Heart right ventricle (tissue), 16 donors: ENCODE measurements at regions not wholly inside any gene's neighbourhood (a gene's known extent, or its start where the extent isn't known, plus 50 kb on each side); places are given as distances from the start of the nearest gene placed in this dataset.
"Not testable (repeated sequence)": the region's sequence is repeated elsewhere in the genome, so short reads cannot be mapped to it uniquely, and the experiment has no call there.

ENCODE experiments used
- ATAC-seq, 8 donors: fragments of 200-7000 bp; cut with Tn5 transposase; one replicate each; pipeline ENCODE4 v1.9.1; 2020; ENCODE audit warnings: mild to moderate bottlenecking in 8 of 8, moderate library complexity in 8 of 8, moderate number of reproducible peaks in 1 of 8
- DNase-seq, 2 donors: peaks; one replicate each; pipeline ENCODE4 v3.0.0-alpha.2; 2020
- H3K27ac ChIP-seq, 10 donors: fragments of 200-600 bp; sonication (generic) in 2 of 10; one replicate each; pipeline versions ENCODE4 v1.5.0 to v1.8.0; 2020 to 2022; ENCODE audit warnings: mild to moderate bottlenecking in 3 of 10
- H3K27me3 ChIP-seq, 7 donors: fragments of 200-600 bp; one replicate each; pipeline ENCODE4 v1.8.0; 2021 to 2022; ENCODE audit warnings: mild to moderate bottlenecking in 2 of 7
- H3K36me3 ChIP-seq, 9 donors: fragments of 200-600 bp; sonication (generic) in 1 of 9; one replicate each; pipeline versions ENCODE4 v1.5.0 to v1.8.0; 2020 to 2022; ENCODE audit warnings: mild to moderate bottlenecking in 2 of 9
- H3K4me1 ChIP-seq, 9 donors: fragments of 200-600 bp; sonication (generic) in 1 of 9; one replicate each; pipeline versions ENCODE4 v1.5.0 to v1.8.0; 2020 to 2022; ENCODE audit warnings: mild to moderate bottlenecking in 4 of 9
- H3K4me3 ChIP-seq, 10 donors: fragments of 200-600 bp; sonication (generic) in 2 of 10; one replicate each; pipeline versions ENCODE4 v1.5.0 to v1.8.0; 2020 to 2022; ENCODE audit warnings: mild to moderate bottlenecking in 7 of 10, moderate library complexity in 2 of 10
- H3K9me3 ChIP-seq, 11 donors: fragments of 200-600 bp in 10 of 11; sonication (generic) in 2 of 11; one replicate each; pipeline versions ENCODE4 v1.5.0 to v1.8.0; 2013 to 2022; ENCODE audit warnings: mild to moderate bottlenecking in 2 of 11, control low read depth in 1 of 11, moderate library complexity in 1 of 11
- WGBS, 2 donors: extraction: QIAGEN DNeasy Blood & Tissue Kit; methylation state at CpG; one replicate each; pipeline ENCODE4 v1.1.7; 2013; ENCODE audit warnings: inconsistent platforms in 1 of 2; 5-methylcytosine and 5-hydroxymethylcytosine counted together
- intact Hi-C, 10 donors: fragments of 100-400 bp; cut with DNase I; formaldehyde crosslinking; loops; one replicate each; pipeline versions ENCODE4 v1.11.1 to v1.14.2; 2022
- TF ChIP-seq, protein P1 (sequence below), 9 donors: fragments of 200-600 bp; sonication (generic) in 2 of 9; IDR thresholded peaks; one replicate each; pipeline versions ENCODE4 v1.5.0 to v1.8.0; 2021 to 2022; ENCODE audit warnings: antibody characterized with exemption in 9 of 9, mild to moderate bottlenecking in 5 of 9, moderate library complexity in 1 of 9
- donor health status: Arrhythmogenic right ventricular cardiomyopathy.
- donor health status: ischemic (EF 13 %, LVEDD 7.1; RV severe dilation, severe dysfunction).
- donor health status: healthy with polysubstance abuse.
- donor health status: DM: no; HTN: yes; CAD: no.
- donor health status: DM: no; HTN: no; CAD: no.
- donor health status: ischemic (EF 25% LVEDD 6.9; RV normal size, moderate dysfunction).
- donor health status: ischemic (EF 25% LVEDD 5.7; RV mildly dilated, moderate dysfunction).
- donor health status: healthy.
- donor health status: DM: yes; HTN: yes; CAD: no.
- donor health status: Ischemic cardiomyopathy.
- donor health status: ischemic (EF 35%, LVEDD 5.7; RV mildly dilated, moderate dysfunction).
- donor health status: nonischemic (EF 11% LVEDD 7.7; RV severe dilation, severe dysfunction).
- donor health status: DM: yes; HTN: yes; CAD: no.
- donor health status: PGD.
- donor health status: ischemic (EF 29% LVEDD 5.4; RV normal size, mild dysfunction).
- donor health status: nonischemic (EF 23%, LVEDD 6.1; RV moderate dilation, normal function).

DNA sequence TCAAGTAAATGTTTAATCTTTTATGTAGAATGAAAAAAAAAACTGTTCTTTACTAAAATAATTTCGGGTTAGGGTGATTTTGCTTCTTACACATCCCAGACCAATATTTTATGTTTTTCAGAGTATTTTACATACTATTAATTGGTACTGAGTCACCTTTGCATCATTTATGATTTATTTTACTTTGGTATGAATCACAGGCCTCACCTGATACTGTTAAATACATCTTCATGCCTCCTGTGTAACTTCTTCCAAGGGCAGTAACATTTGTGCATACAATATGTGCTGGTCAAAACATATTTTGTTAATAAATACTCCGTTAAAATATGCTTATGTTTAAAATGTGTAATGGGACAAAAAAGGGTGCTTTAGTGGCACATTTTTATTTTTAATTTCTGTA, 529.6 kb downstream of the ZNF674 start:
- no peaks in the 10 kb centered on the region for H3K4me1 ChIP-seq
- 74 to 86% methylated on average over 2 of the region's 2 CpGs for WGBS, 2 donors
- H3K27ac ChIP-seq: no peak overlapping the region
- H3K36me3 ChIP-seq: no peaks in the 10 kb centered on the region
- TF ChIP-seq, protein P1, sequence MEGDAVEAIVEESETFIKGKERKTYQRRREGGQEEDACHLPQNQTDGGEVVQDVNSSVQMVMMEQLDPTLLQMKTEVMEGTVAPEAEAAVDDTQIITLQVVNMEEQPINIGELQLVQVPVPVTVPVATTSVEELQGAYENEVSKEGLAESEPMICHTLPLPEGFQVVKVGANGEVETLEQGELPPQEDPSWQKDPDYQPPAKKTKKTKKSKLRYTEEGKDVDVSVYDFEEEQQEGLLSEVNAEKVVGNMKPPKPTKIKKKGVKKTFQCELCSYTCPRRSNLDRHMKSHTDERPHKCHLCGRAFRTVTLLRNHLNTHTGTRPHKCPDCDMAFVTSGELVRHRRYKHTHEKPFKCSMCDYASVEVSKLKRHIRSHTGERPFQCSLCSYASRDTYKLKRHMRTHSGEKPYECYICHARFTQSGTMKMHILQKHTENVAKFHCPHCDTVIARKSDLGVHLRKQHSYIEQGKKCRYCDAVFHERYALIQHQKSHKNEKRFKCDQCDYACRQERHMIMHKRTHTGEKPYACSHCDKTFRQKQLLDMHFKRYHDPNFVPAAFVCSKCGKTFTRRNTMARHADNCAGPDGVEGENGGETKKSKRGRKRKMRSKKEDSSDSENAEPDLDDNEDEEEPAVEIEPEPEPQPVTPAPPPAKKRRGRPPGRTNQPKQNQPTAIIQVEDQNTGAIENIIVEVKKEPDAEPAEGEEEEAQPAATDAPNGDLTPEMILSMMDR (IDR thresholded peaks at IDR 0.05): no peak
- DNase-seq: no peak
- no peaks in the 10 kb centered on the region for H3K9me3 ChIP-seq
- ATAC-seq: no peak
- H3K4me3 ChIP-seq: no peak overlapping the region
- H3K27me3 ChIP-seq: peaks cover 0 to 79% (median 0%) of the 10 kb centered on the region in 7 donors
- intact Hi-C loops: no loop called here

DNA sequence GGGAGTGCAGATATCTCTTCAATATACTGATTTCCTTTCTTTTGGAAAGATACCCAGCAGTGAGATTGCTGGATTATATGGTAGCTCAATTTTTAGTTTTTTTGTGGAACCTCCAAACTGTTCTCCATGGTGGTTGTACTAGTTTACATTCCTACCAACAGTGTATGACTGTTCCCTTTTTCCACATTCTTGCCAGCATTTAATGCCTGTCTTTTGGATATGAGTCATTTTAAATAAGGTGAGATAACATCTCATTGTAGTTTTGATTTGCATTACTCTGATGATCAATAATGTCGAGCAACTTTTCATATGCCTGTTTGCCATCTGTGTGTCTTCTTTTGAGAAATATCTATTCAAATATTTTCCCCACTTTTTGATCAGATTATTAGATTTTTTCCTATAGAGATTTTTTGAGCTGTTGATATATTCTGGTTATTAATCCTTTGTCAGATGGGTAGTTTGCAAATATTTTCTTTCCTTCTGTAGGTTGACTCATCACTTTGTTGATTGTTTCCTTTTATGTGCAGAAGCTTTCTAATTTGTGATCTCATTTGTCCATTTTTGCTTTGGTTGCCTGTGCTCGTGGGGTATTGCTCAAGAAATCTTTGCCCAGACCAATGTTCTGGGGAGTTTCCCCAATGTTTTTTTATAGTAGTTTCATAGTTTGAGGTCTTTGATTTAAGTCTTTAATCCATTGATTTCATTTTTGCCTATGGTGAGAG, 552.7 kb downstream of the ZNF674 start:
- intact Hi-C loops: no loop called here
- ATAC-seq: no peak
- peaks cover 0 to 25% (median 0%) of the 10 kb centered on the region in 11 donors for H3K9me3 ChIP-seq
- TF ChIP-seq, protein P1 (IDR thresholded peaks at IDR 0.05): no peak
- no peak for DNase-seq
- H3K36me3 ChIP-seq: no peaks in the 10 kb centered on the region
- H3K27me3 ChIP-seq: peaks cover 0 to 6% (median 0%) of the 10 kb centered on the region in 7 donors
- WGBS, 2 donors: 68 to 73% methylated on average over 2 of the region's 2 CpGs
- no peak overlapping the region for H3K4me3 ChIP-seq
- no peaks in the 10 kb centered on the region for H3K4me1 ChIP-seq
- no peak overlapping the region for H3K27ac ChIP-seq

DNA sequence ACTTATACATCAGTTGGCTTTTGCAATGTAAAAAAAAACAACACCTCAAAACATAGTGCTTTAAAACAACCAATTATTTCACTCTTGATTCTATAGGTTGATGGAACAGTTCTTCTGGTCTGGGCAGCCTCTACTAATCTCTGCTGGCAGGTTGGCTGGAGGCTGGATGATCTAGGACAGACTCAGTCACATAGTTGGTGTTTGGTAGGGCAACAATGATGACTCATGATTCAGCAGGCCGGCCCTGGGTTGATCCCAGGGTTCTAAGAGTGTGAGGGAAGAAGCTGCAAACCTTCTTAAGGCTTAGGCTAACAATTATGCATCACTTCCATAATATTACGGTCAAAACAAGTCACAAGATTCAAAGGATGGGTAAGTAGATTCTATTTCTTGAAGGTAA, 558.2 kb downstream of the ZNF674 start:
- H3K4me3 ChIP-seq: no peak overlapping the region
- H3K36me3 ChIP-seq: no peaks in the 10 kb centered on the region
- no peak for ATAC-seq
- H3K27me3 ChIP-seq: peaks cover 0 to 12% (median 0%) of the 10 kb centered on the region in 7 donors
- H3K4me1 ChIP-seq: no peaks in the 10 kb centered on the region
- TF ChIP-seq, protein P1 (IDR thresholded peaks at IDR 0.05): no peak
- peaks cover 0 to 12% (median 0%) of the 10 kb centered on the region in 11 donors for H3K9me3 ChIP-seq
- no peak for DNase-seq
- H3K27ac ChIP-seq: no peak overlapping the region
- WGBS, 2 donors: 77 to 81% methylated on average over 2 of the region's 2 CpGs
- intact Hi-C loops: no loop called here

DNA sequence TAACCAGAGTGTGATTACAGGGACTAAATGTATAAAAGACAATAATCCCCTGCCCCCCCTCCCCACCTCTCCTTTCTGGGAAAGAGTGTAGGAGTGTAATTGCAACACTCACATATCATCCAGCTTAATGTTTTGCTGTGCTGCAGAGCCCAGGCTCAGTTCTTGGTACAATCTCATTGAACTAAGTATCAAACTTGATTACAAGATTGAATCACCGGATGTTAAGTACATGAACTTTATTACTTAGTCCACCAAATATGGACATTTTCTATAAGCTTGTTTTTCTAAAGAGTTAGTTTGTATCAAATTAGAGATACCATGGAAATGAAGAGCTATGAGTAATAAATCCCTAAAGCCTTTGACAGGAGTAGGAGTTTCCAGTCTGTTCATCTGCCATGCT, 559.1 kb downstream of the ZNF674 start:
- H3K4me1 ChIP-seq: no peaks in the 10 kb centered on the region
- no peak overlapping the region for H3K4me3 ChIP-seq
- H3K9me3 ChIP-seq: peaks cover 0 to 10% (median 0%) of the 10 kb centered on the region in 11 donors
- H3K36me3 ChIP-seq: no peaks in the 10 kb centered on the region
- H3K27ac ChIP-seq: no peak overlapping the region
- intact Hi-C loops: no loop called here
- TF ChIP-seq, protein P1 (IDR thresholded peaks at IDR 0.05): no peak
- 62 to 87% methylated on average over 1 of the region's 1 CpG for WGBS, 2 donors
- no peak for ATAC-seq
- DNase-seq: no peak
- H3K27me3 ChIP-seq: peaks cover 0 to 12% (median 0%) of the 10 kb centered on the region in 7 donors

DNA sequence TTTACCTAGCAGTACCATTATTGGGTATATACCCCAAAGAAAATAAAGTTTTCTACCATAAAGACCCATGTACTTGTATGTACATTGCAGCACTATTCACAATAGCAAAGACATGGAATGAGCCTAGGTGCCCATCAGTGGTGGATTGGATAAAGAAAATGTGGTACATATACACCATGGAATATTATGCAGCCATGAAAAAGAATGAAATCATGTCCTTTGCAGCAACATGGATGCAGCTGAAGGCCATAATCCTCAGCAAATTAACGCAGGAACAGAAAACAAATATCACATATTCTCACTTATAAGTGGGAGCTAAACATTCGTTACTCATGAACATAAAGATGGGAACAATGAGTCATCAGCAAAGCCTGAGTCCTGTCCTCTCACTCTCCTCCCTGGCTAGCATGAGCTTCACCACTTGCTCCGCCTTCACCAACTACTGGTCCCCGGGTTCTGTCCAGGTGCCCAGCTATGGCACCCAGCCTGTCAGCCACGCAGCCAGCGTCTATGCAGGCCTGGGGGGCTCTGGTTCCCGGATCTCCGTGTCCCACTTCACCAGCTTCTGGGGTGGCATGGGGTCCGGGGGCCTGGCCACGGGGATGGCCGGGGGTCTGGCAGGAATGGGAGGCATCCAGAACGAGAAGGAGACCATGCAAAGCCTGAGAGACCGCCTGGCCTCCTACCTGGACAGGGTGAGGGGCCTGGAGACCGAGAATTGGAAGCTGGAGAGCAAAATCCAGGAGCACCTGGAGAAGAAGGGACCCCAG, 562.1 kb downstream of the ZNF674 start:
- DNase-seq, H3K27ac ChIP-seq, ATAC-seq, H3K9me3 ChIP-seq, H3K4me3 ChIP-seq, H3K36me3 ChIP-seq, H3K4me1 ChIP-seq: not testable (repeated sequence)
- intact Hi-C loops: loop anchor here in 1 of 10 donors (5.0 kb wide), 1 partner anchor 49 kb away; no protein-coding TSS in a partner anchor
- H3K27me3 ChIP-seq: peaks cover 0 to 15% (median 0%) of the 10 kb centered on the region in 7 donors
- 79 to 91% methylated on average over 14 of the region's 14 CpGs for WGBS, 2 donors
